IPS-15b (cell line): ENCODE measurements at regions not wholly inside any gene's neighbourhood (a gene's known extent, or its start where the extent isn't known, plus 50 kb on each side); places are given as distances from the start of the nearest gene placed in this dataset.

ENCODE experiments used
- H3K27me3 ChIP-seq: one replicate; pipeline ENCODE4 v1.6.1; 2013; ENCODE audit warnings: low read length; ENCODE audit not compliant: control insufficient read depth, insufficient read depth
- H3K36me3 ChIP-seq: one replicate; pipeline ENCODE4 v1.6.1; 2013; ENCODE audit warnings: low read length; ENCODE audit not compliant: control insufficient read depth, insufficient read depth
- H3K4me1 ChIP-seq: one replicate; pipeline ENCODE4 v1.6.1; 2013; ENCODE audit warnings: mild to moderate bottlenecking, low read length; ENCODE audit not compliant: control insufficient read depth, insufficient read depth
- H3K4me3 ChIP-seq: one replicate; pipeline ENCODE4 v1.5.1; 2013; ENCODE audit warnings: low read depth, low read length
- H3K9ac ChIP-seq: one replicate; pipeline ENCODE4 v1.6.1; 2013; ENCODE audit warnings: low read depth, mild to moderate bottlenecking, low read length
- H3K9me3 ChIP-seq: one replicate; pipeline ENCODE4 v1.6.1; 2013; ENCODE audit warnings: mild to moderate bottlenecking, low read length; ENCODE audit not compliant: control insufficient read depth, insufficient read depth

- no peaks in the 10 kb centered on the region for H3K27me3 ChIP-seq
- no peak overlapping the region for H3K9ac ChIP-seq
- peaks cover 9% of the 10 kb centered on the region for H3K9me3 ChIP-seq
- H3K36me3 ChIP-seq: no peaks in the 10 kb centered on the region
- peaks cover 3% of the 10 kb centered on the region for H3K4me1 ChIP-seq
- no peak overlapping the region for H3K4me3 ChIP-seq
Measured at GRCh38 chr5:82833277-82833676, 243.9 kb downstream of the TMEM167A start.

GRCh38 chr5:82832445-82832844 is 244.7 kb downstream of the TMEM167A start:
- H3K4me3 ChIP-seq: no peak overlapping the region

GRCh38 chr5:82828211-82828610 is 249.0 kb downstream of the TMEM167A start:
- H3K4me3 ChIP-seq: no peak overlapping the region
- H3K4me1 ChIP-seq: no peaks in the 10 kb centered on the region
- no peaks in the 10 kb centered on the region for H3K9me3 ChIP-seq
- H3K9ac ChIP-seq: no peak overlapping the region
- H3K36me3 ChIP-seq: no peaks in the 10 kb centered on the region
- no peaks in the 10 kb centered on the region for H3K27me3 ChIP-seq

More at GRCh38 chr5:82832445-82832844, 244.7 kb downstream of the TMEM167A start:
- H3K9me3 ChIP-seq: peaks cover 9% of the 10 kb centered on the region
- H3K4me1 ChIP-seq: peaks cover 3% of the 10 kb centered on the region
- H3K9ac ChIP-seq: no peak overlapping the region
- H3K27me3 ChIP-seq: no peaks in the 10 kb centered on the region
- H3K36me3 ChIP-seq: no peaks in the 10 kb centered on the region

GRCh38 chr5:82827651-82828050 is 249.5 kb downstream of the TMEM167A start:
- H3K27me3 ChIP-seq: no peaks in the 10 kb centered on the region
- H3K9ac ChIP-seq: no peak overlapping the region
- no peaks in the 10 kb centered on the region for H3K9me3 ChIP-seq
- no peak overlapping the region for H3K4me3 ChIP-seq
- no peaks in the 10 kb centered on the region for H3K4me1 ChIP-seq
- no peaks in the 10 kb centered on the region for H3K36me3 ChIP-seq

- Histone ChIP-seq H3K27me3 (no peaks in the 10 kb centered on the region), H3K9me3 (no peaks in the 10 kb centered on the region), H3K36me3 (no peaks in the 10 kb centered on the region), H3K4me3 (no peak overlapping the region), H3K4me1 (no peaks in the 10 kb centered on the region), H3K9ac (no peak overlapping the region)
Measured at GRCh38 chr5:82822634-82822927, 254.6 kb downstream of the TMEM167A start.

GRCh38 chr5:82821846-82822633 is 255.2 kb downstream of the TMEM167A start:
- no peaks in the 10 kb centered on the region for H3K9me3 ChIP-seq
- H3K27me3 ChIP-seq: no peaks in the 10 kb centered on the region
- no peak overlapping the region for H3K4me3 ChIP-seq
- no peaks in the 10 kb centered on the region for H3K36me3 ChIP-seq
- no peak overlapping the region for H3K9ac ChIP-seq
- no peaks in the 10 kb centered on the region for H3K4me1 ChIP-seq

- Histone ChIP-seq H3K4me1 (no peaks in the 10 kb centered on the region), H3K9me3 (no peaks in the 10 kb centered on the region), H3K36me3 (no peaks in the 10 kb centered on the region), H3K4me3 (no peak overlapping the region), H3K9ac (no peak overlapping the region), H3K27me3 (no peaks in the 10 kb centered on the region)
Measured at GRCh38 chr5:82820961-82821845, 256.0 kb downstream of the TMEM167A start.

GRCh38 chr5:82820188-82820587 is 257.0 kb downstream of the TMEM167A start:
- H3K36me3 ChIP-seq: no peaks in the 10 kb centered on the region
- no peaks in the 10 kb centered on the region for H3K27me3 ChIP-seq
- H3K9me3 ChIP-seq: no peaks in the 10 kb centered on the region
- H3K4me1 ChIP-seq: no peaks in the 10 kb centered on the region
- H3K9ac ChIP-seq: no peak overlapping the region
- no peak overlapping the region for H3K4me3 ChIP-seq

GRCh38 chr5:82817897-82818676 is 259.1 kb downstream of the TMEM167A start:
- Histone ChIP-seq H3K4me3 (no peak overlapping the region), H3K27me3 (no peaks in the 10 kb centered on the region), H3K4me1 (peaks cover 7% of the 10 kb centered on the region), H3K36me3 (no peaks in the 10 kb centered on the region), H3K9me3 (no peaks in the 10 kb centered on the region), H3K9ac (no peak overlapping the region)

- no peak overlapping the region for H3K9ac ChIP-seq
Measured at GRCh38 chr5:82816926-82817325, 260.3 kb downstream of the TMEM167A start.

GRCh38 chr5:82815871-82816270 is 261.3 kb downstream of the TMEM167A start:
- Histone ChIP-seq H3K4me3 (no peak overlapping the region), H3K36me3 (no peaks in the 10 kb centered on the region), H3K9me3 (no peaks in the 10 kb centered on the region), H3K4me1 (peaks cover 14% of the 10 kb centered on the region), H3K9ac (no peak overlapping the region), H3K27me3 (no peaks in the 10 kb centered on the region)

More at GRCh38 chr5:82816926-82817325, 260.3 kb downstream of the TMEM167A start:
- H3K4me3 ChIP-seq: no peak overlapping the region
- H3K36me3 ChIP-seq: no peaks in the 10 kb centered on the region
- peaks cover 14% of the 10 kb centered on the region for H3K4me1 ChIP-seq
- no peaks in the 10 kb centered on the region for H3K27me3 ChIP-seq
- no peaks in the 10 kb centered on the region for H3K9me3 ChIP-seq
